Activated naive CD4-positive, alpha-beta T cell treated with anti-CD3 and anti-CD28 coated beads, Interleukin-2, amount 50 U/mL, for 24 hours (primary cell): ENCODE measurements at regions not wholly inside any gene's neighbourhood (a gene's known extent, or its start where the extent isn't known, plus 50 kb on each side); places are given as distances from the start of the nearest gene placed in this dataset.
"Not testable (repeated sequence)": the region's sequence is repeated elsewhere in the genome, so short reads cannot be mapped to it uniquely, and the experiment has no call there.

ENCODE experiments used
- H3K27ac Mint-ChIP-seq: one replicate; pipeline ENCODE4 v1.8.0; 2021; ENCODE audit warnings: mild to moderate bottlenecking, mixed read lengths
- H3K27me3 Mint-ChIP-seq: one replicate; pipeline ENCODE4 v1.8.0; 2021; ENCODE audit warnings: mixed read lengths
- H3K36me3 Mint-ChIP-seq: one replicate; pipeline ENCODE4 v1.8.0; 2021; ENCODE audit warnings: mixed read lengths
- H3K4me1 Mint-ChIP-seq: one replicate; pipeline ENCODE4 v1.8.0; 2021; ENCODE audit warnings: mixed read lengths
- H3K4me3 Mint-ChIP-seq: one replicate; pipeline ENCODE4 v1.8.0; 2021; ENCODE audit warnings: mild to moderate bottlenecking, mixed read lengths
- H3K9me3 Mint-ChIP-seq: one replicate; pipeline ENCODE4 v1.8.0; 2021; ENCODE audit warnings: mixed read lengths

- Mint-ChIP-seq H3K9me3 (peaks cover 12% of the 10 kb centered on the region), H3K27me3 (no peaks in the 10 kb centered on the region), H3K4me1 (no peaks in the 10 kb centered on the region), H3K4me3 (no peak overlapping the region), H3K36me3 (no peaks in the 10 kb centered on the region), H3K27ac (no peak overlapping the region)
Observed at GRCh38 chr4:181870326-181870725, 372.9 kb upstream of the TENM3 start.

GRCh38 chr4:181874602-181875001 is 368.6 kb upstream of the TENM3 start:
- Mint-ChIP-seq H3K9me3 (peaks cover 10% of the 10 kb centered on the region), H3K27ac (no peak overlapping the region), H3K27me3 (no peaks in the 10 kb centered on the region), H3K4me1 (no peaks in the 10 kb centered on the region), H3K4me3 (no peak overlapping the region), H3K36me3 (no peaks in the 10 kb centered on the region)

- no peaks in the 10 kb centered on the region for H3K4me1 Mint-ChIP-seq
- no peaks in the 10 kb centered on the region for H3K36me3 Mint-ChIP-seq
- H3K9me3 Mint-ChIP-seq = peaks cover 10% of the 10 kb centered on the region
- no peaks in the 10 kb centered on the region for H3K27me3 Mint-ChIP-seq
- no peak overlapping the region for H3K4me3 Mint-ChIP-seq
- no peak overlapping the region for H3K27ac Mint-ChIP-seq
Observed at GRCh38 chr4:181877329-181877848, 365.8 kb upstream of the TENM3 start.

DNA sequence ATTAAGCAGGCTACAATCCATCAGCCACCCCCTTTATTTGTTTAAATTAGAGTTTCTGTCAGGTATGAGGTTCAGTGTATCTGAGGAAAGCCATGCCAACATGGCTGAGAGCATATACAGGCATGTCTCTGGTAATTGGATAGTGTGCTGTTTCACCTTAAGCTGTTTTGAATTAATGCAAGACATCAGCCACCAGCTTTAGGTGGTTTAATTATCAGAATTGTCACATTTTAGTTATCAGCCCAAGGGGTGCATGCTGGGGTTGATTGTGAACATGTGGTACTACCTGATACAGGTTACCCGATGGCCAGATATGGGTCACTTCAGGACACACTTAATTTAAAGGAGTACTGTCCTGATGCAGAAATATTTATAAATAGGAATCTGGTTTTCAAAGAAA is 353.2 kb upstream of the TENM3 start:
- Mint-ChIP-seq H3K27ac (no peak overlapping the region), H3K27me3 (no peaks in the 10 kb centered on the region), H3K4me3 (no peak overlapping the region), H3K4me1 (no peaks in the 10 kb centered on the region), H3K36me3 (no peaks in the 10 kb centered on the region), H3K9me3 (no peaks in the 10 kb centered on the region)

DNA sequence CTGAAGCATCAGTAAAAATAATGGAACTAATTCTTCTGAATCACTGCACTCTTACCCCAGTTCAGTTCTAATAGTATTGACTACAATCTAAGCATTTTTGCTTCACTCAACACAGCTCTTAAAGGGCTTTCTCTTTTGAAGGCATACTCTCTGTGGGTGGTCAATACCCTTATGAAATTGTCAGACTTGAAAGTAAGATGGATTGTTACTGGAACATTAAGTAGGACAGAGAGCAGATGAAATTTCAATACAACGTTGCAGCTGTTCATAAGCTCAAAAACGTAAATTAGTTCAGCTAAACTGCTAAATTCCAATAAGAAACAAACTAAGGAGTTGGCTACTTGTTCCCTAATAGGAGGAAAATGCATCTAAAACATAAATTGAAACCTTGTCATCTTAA is 352.3 kb upstream of the TENM3 start:
- H3K4me3 Mint-ChIP-seq = no peak overlapping the region

GRCh38 chr4:181896614-181897013 is 346.6 kb upstream of the TENM3 start:
- Mint-ChIP-seq H3K9me3 (peaks cover 15% of the 10 kb centered on the region), H3K27me3 (no peaks in the 10 kb centered on the region), H3K36me3 (no peaks in the 10 kb centered on the region), H3K27ac (no peak overlapping the region), H3K4me3 (no peak overlapping the region), H3K4me1 (no peaks in the 10 kb centered on the region)

More for the DNA sequence above, 352.3 kb upstream of the TENM3 start:
- Mint-ChIP-seq H3K27ac (no peak overlapping the region), H3K36me3 (no peaks in the 10 kb centered on the region), H3K9me3 (no peaks in the 10 kb centered on the region), H3K27me3 (no peaks in the 10 kb centered on the region), H3K4me1 (no peaks in the 10 kb centered on the region)

- no peak overlapping the region for H3K4me3 Mint-ChIP-seq
- H3K9me3 Mint-ChIP-seq = peaks cover 15% of the 10 kb centered on the region
- no peaks in the 10 kb centered on the region for H3K27me3 Mint-ChIP-seq
- H3K4me1 Mint-ChIP-seq = no peaks in the 10 kb centered on the region
- no peaks in the 10 kb centered on the region for H3K36me3 Mint-ChIP-seq
- no peak overlapping the region for H3K27ac Mint-ChIP-seq
Observed at GRCh38 chr4:181897935-181898334, 345.3 kb upstream of the TENM3 start.

DNA sequence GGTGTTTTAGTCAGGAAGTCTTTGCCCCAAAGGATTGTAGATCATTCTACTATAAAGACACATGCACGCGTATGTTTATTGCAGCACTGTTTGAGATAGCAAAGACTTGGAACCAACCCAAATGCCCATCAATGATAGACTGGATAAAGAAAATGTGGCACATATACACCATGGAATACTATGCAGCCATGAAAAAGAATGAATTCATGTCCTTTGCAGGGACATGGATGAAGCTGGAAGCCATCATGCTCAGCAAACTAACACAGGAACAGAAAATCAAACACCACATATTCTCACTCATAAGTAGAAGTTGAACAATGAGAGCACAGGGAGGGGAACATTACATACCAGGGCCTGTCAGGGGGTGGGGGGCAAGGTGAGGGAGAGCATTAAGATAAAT is 340.8 kb upstream of the TENM3 start:
- not testable (repeated sequence) for H3K27me3 Mint-ChIP-seq, H3K4me3 Mint-ChIP-seq, H3K4me1 Mint-ChIP-seq, H3K36me3 Mint-ChIP-seq
- Mint-ChIP-seq H3K9me3 (peaks cover 20% of the 10 kb centered on the region), H3K27ac (peak overlapping the region; percentile 33)

- H3K9me3 Mint-ChIP-seq = peaks cover 19% of the 10 kb centered on the region
- no peaks in the 10 kb centered on the region for H3K4me1 Mint-ChIP-seq
- no peaks in the 10 kb centered on the region for H3K27me3 Mint-ChIP-seq
- H3K36me3 Mint-ChIP-seq = peaks cover 2% of the 10 kb centered on the region
- H3K27ac Mint-ChIP-seq = no peak overlapping the region
- no peak overlapping the region for H3K4me3 Mint-ChIP-seq
Observed at GRCh38 chr4:181905708-181906107, 337.5 kb upstream of the TENM3 start.

DNA sequence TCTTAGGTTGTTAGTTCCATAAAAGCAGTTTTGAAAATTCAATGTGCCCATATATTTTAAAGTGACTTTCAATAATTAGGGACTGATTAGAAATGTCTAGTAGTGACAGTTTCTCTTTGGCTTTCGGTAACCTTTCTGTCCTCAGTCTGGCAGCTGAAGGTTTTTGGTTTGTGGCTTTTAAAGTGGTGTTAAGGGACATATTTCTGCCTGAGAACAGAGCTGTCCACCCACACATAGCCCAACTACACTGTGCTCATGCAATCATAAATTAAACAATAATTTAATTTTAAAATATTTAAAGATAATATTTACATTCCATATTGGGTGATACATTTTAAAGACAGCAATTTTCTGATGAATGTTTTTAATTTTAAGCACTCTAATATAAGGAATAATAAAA is 335.0 kb upstream of the TENM3 start:
- Mint-ChIP-seq H3K9me3 (peaks cover 25% of the 10 kb centered on the region), H3K27ac (no peak overlapping the region)

GRCh38 chr4:181909368-181909767 is 333.8 kb upstream of the TENM3 start:
- no peak overlapping the region for H3K4me3 Mint-ChIP-seq
- H3K27ac Mint-ChIP-seq = no peak overlapping the region
- peaks cover 18% of the 10 kb centered on the region for H3K9me3 Mint-ChIP-seq
- no peaks in the 10 kb centered on the region for H3K27me3 Mint-ChIP-seq
- no peaks in the 10 kb centered on the region for H3K4me1 Mint-ChIP-seq
- no peaks in the 10 kb centered on the region for H3K36me3 Mint-ChIP-seq

More for the DNA sequence above, 335.0 kb upstream of the TENM3 start:
- Mint-ChIP-seq H3K36me3 (peaks cover 2% of the 10 kb centered on the region), H3K4me1 (no peaks in the 10 kb centered on the region), H3K4me3 (no peak overlapping the region), H3K27me3 (no peaks in the 10 kb centered on the region)

- H3K4me1 Mint-ChIP-seq = no peaks in the 10 kb centered on the region
- peaks cover 14% of the 10 kb centered on the region for H3K9me3 Mint-ChIP-seq
- no peak overlapping the region for H3K4me3 Mint-ChIP-seq
- no peaks in the 10 kb centered on the region for H3K36me3 Mint-ChIP-seq
- no peaks in the 10 kb centered on the region for H3K27me3 Mint-ChIP-seq
- H3K27ac Mint-ChIP-seq = no peak overlapping the region
Observed at GRCh38 chr4:181911420-181911819, 331.8 kb upstream of the TENM3 start.

GRCh38 chr4:181933471-181933870 is 309.7 kb upstream of the TENM3 start:
- Mint-ChIP-seq H3K4me3 (no peak overlapping the region), H3K36me3 (no peaks in the 10 kb centered on the region), H3K27me3 (no peaks in the 10 kb centered on the region), H3K27ac (no peak overlapping the region), H3K9me3 (peaks cover 4% of the 10 kb centered on the region), H3K4me1 (no peaks in the 10 kb centered on the region)

DNA sequence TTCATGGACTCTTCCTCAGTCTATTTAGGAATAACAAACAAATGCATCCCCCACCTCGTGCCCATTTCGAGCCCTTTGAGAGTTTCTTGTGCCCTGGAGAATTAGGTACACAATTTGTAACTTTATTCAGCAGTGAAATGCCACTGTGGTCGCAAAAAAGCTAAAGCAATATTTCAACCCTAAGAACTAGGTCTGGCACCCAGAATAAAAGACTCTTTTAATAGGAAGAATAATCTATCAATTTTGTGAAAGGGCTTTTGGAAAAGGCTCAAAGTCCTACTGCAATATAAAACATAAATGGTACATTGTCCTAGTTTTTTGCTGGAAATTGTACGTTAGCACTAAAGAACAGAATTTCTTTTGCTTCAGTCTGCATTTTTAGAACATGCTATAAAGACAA is 304.6 kb upstream of the TENM3 start:
- Mint-ChIP-seq H3K4me1 (no peaks in the 10 kb centered on the region), H3K9me3 (no peaks in the 10 kb centered on the region), H3K36me3 (no peaks in the 10 kb centered on the region), H3K27me3 (no peaks in the 10 kb centered on the region), H3K4me3 (no peak overlapping the region), H3K27ac (no peak overlapping the region)

DNA sequence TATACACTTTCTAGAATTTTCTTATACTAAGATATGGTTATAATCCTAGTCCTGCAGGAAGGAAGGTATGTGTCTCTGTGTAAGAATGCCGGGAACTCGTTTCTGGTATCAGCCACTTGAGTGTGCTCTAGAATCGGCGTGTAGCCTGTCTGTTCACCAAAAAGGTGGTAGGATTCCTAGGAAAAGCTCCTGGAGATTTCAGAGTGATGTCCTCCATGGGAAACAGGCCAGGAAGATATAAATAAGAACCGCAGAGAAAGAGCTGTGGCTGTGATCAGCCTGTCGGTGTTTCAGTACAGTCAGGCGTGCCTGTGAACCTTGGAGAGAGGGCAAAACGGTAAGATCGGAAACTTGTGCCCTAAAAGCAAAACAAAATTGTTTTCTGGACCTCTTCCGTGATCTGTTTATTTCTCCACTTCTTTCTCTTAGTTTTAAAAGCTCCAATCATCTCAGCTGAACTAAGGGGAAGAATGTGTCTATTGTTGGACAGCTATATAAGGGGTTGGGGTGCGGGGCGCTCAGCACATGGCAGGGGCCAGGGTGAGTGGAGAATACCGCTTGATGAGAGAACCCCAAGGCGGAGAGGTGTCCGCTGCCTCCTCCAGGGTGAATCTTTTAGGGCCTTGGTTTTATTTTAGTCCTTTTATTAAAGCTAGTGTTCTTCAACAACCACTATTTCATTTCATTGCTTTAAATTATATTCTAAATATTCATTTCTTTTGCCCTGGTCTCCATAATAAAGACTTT is 303.8 kb upstream of the TENM3 start:
- Mint-ChIP-seq H3K27me3 (no peaks in the 10 kb centered on the region), H3K27ac (no peak overlapping the region)

DNA sequence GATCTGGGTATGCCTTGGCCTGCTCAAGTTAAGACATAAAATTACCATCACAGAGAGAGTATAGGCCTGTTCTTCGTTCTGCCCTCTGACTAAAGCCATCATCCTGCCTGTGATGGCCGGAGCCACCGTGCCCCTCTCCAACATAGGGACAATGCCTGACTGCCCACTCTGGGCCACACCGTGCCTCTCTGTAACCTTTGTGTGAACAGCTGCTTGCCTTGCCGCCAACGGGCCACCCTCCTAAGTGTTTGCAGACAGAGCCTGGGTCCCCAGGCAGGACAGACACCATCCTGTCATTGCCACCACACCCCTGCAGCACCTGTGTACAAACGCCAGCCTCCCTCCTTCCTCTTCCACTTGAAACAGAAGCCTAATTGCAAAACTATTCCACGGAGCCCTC is 298.7 kb upstream of the TENM3 start:
- Mint-ChIP-seq H3K4me3 (no peak overlapping the region), H3K27ac (no peak overlapping the region), H3K27me3 (no peaks in the 10 kb centered on the region), H3K4me1 (no peaks in the 10 kb centered on the region), H3K9me3 (no peaks in the 10 kb centered on the region), H3K36me3 (no peaks in the 10 kb centered on the region)

More for the DNA sequence above, 303.8 kb upstream of the TENM3 start:
- Mint-ChIP-seq H3K36me3 (no peaks in the 10 kb centered on the region), H3K4me3 (no peak overlapping the region), H3K9me3 (no peaks in the 10 kb centered on the region), H3K4me1 (no peaks in the 10 kb centered on the region)

DNA sequence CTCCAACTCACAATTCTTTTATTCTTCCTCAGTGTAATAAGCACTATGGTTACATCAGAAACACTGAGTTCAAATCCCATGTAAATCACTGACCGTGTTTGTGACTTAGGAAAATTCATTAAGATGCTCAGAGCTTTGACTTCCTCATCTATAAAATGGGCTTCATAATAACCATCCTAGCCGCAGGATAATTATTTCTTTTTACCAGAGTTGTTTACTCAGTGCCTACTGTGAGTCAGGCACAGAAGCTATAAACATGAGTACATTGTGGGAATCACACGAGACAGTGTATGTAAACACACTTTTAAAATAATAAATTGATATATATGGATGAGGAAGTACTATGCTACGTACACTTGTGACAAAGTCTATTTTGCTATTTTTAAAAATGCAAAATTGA is 296.3 kb upstream of the TENM3 start:
- Mint-ChIP-seq H3K4me1 (no peaks in the 10 kb centered on the region), H3K9me3 (no peaks in the 10 kb centered on the region), H3K27ac (no peak overlapping the region), H3K27me3 (no peaks in the 10 kb centered on the region), H3K36me3 (no peaks in the 10 kb centered on the region), H3K4me3 (no peak overlapping the region)
